ENCODE measurements at regions not wholly inside any gene's neighbourhood (a gene's known extent, or its start where the extent isn't known, plus 50 kb on each side); places are given as distances from the start of the nearest gene placed in this dataset.
A peak's percentile ranks its signal among the peaks of the same experiment; 100 is the strongest.

DNA sequence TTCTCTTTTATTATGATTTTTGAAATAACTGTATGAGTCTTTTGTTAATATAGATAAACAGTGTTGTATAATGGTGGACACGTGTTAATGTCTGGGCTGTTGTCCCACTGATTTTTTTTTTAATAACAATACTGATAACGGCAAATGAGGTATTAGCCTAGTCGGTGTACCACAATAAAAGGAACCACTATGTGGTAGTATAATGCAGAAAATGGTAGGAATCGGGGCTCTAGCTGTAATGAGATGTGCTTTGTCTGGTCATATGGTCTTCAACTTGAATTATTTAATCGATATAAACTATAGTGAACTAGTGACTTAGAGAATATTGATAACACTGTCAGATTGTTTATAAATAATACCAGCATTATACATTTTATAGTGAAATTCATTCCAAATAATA, 517.9 kb upstream of the SPHKAP start:
- TF ChIP-seq, protein P1, sequence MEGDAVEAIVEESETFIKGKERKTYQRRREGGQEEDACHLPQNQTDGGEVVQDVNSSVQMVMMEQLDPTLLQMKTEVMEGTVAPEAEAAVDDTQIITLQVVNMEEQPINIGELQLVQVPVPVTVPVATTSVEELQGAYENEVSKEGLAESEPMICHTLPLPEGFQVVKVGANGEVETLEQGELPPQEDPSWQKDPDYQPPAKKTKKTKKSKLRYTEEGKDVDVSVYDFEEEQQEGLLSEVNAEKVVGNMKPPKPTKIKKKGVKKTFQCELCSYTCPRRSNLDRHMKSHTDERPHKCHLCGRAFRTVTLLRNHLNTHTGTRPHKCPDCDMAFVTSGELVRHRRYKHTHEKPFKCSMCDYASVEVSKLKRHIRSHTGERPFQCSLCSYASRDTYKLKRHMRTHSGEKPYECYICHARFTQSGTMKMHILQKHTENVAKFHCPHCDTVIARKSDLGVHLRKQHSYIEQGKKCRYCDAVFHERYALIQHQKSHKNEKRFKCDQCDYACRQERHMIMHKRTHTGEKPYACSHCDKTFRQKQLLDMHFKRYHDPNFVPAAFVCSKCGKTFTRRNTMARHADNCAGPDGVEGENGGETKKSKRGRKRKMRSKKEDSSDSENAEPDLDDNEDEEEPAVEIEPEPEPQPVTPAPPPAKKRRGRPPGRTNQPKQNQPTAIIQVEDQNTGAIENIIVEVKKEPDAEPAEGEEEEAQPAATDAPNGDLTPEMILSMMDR (conservative IDR thresholded peaks at IDR 0.05 in 1 of 2, IDR thresholded peaks at IDR 0.05 in 1 of 2; ENCODE audit: low read depth in 1 of 2, low read length in 2 of 2) = peak in 1 of 2 donors; percentile 41
- TF ChIP-seq EZH2 (IDR thresholded peaks at IDR 0.05; ENCODE audit: low read length, missing control alignments) = no peak
